ENCODE measurements at regions not wholly inside any gene's neighbourhood (a gene's known extent, or its start where the extent isn't known, plus 50 kb on each side); places are given as distances from the start of the nearest gene placed in this dataset.
"Not testable (repeated sequence)": the region's sequence is repeated elsewhere in the genome, so short reads cannot be mapped to it uniquely, and the experiment has no call there.

DNA sequence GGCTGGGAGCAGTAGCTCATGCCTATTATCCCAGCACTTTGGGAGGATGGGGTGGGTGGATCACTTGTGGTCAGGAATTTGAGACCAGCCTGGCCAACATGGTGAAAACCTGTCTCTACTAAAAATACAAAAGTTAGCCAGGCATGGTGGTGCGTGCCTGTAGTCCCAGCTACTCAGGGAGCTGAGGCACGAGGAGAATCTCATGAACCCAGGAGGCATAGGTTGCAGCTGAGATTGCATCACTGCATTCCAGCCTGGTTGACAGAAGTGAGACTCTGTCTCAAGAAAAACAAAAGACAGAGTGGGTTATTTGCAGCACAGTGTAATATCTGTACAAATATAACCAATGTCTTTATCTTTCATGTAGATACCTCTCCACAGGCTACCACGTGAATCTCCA lies 606.2 kb upstream of the CITED2 start:
- TF ChIP-seq EZH2 (IDR thresholded peaks at IDR 0.05) = not testable (repeated sequence)
- TF ChIP-seq, protein P1, sequence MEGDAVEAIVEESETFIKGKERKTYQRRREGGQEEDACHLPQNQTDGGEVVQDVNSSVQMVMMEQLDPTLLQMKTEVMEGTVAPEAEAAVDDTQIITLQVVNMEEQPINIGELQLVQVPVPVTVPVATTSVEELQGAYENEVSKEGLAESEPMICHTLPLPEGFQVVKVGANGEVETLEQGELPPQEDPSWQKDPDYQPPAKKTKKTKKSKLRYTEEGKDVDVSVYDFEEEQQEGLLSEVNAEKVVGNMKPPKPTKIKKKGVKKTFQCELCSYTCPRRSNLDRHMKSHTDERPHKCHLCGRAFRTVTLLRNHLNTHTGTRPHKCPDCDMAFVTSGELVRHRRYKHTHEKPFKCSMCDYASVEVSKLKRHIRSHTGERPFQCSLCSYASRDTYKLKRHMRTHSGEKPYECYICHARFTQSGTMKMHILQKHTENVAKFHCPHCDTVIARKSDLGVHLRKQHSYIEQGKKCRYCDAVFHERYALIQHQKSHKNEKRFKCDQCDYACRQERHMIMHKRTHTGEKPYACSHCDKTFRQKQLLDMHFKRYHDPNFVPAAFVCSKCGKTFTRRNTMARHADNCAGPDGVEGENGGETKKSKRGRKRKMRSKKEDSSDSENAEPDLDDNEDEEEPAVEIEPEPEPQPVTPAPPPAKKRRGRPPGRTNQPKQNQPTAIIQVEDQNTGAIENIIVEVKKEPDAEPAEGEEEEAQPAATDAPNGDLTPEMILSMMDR (IDR thresholded peaks at IDR 0.05) = not testable (repeated sequence)
